IPS-15b (cell line): ENCODE measurements at regions not wholly inside any gene's neighbourhood (a gene's known extent, or its start where the extent isn't known, plus 50 kb on each side); places are given as distances from the start of the nearest gene placed in this dataset.

Experiments used
- H3K27me3 ChIP-seq: one replicate; pipeline ENCODE4 v1.6.1; 2013; ENCODE audit warnings: low read length; ENCODE audit not compliant: control insufficient read depth, insufficient read depth
- H3K36me3 ChIP-seq: one replicate; pipeline ENCODE4 v1.6.1; 2013; ENCODE audit warnings: low read length; ENCODE audit not compliant: control insufficient read depth, insufficient read depth
- H3K4me1 ChIP-seq: one replicate; pipeline ENCODE4 v1.6.1; 2013; ENCODE audit warnings: mild to moderate bottlenecking, low read length; ENCODE audit not compliant: control insufficient read depth, insufficient read depth
- H3K4me3 ChIP-seq: one replicate; pipeline ENCODE4 v1.5.1; 2013; ENCODE audit warnings: low read depth, low read length
- H3K9ac ChIP-seq: one replicate; pipeline ENCODE4 v1.6.1; 2013; ENCODE audit warnings: low read depth, mild to moderate bottlenecking, low read length
- H3K9me3 ChIP-seq: one replicate; pipeline ENCODE4 v1.6.1; 2013; ENCODE audit warnings: mild to moderate bottlenecking, low read length; ENCODE audit not compliant: control insufficient read depth, insufficient read depth

DNA sequence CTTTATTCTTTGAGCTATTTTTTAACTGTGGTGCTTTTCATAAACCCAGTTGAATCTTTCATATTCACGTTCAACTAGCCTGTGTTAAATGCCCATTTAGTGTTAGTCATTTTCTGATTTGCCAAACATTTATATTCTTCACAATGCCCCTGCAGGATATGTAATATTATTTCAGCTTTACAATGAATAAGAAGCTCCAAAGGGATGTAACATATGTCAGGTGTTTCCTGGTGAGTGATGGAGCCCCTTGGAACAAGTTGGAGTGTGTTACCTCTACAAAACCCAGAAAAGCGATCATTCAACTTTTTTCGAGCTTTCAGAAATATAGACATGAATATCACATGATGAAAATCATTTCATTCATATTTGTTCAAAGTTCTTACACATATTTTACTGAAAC is 471.0 kb upstream of the CDH2 start:
- Histone ChIP-seq H3K9ac (no peak overlapping the region), H3K9me3 (no peaks in the 10 kb centered on the region), H3K36me3 (no peaks in the 10 kb centered on the region), H3K4me3 (no peak overlapping the region), H3K27me3 (no peaks in the 10 kb centered on the region), H3K4me1 (peaks cover 2% of the 10 kb centered on the region)

DNA sequence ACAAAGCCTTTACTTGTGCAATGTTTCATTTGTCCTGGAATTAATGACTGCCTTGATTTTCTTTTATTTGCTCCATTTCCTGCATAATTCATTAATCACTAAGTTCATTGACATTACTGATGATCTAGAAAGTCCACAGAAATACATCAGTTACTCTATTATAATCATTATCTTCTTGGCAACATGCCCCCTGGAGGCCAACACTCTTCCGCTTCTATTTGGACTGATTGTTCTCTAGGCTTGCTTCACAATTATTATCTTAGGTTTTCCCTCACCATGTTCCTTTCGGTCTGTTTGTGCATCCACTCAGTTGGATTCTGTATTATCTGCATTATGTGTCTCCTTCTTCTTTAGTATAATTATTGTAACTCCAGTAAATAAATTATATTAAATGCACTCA is 461.0 kb upstream of the CDH2 start:
- Histone ChIP-seq H3K9me3 (no peaks in the 10 kb centered on the region), H3K36me3 (no peaks in the 10 kb centered on the region), H3K4me1 (no peaks in the 10 kb centered on the region), H3K4me3 (no peak overlapping the region), H3K9ac (no peak overlapping the region), H3K27me3 (no peaks in the 10 kb centered on the region)

DNA sequence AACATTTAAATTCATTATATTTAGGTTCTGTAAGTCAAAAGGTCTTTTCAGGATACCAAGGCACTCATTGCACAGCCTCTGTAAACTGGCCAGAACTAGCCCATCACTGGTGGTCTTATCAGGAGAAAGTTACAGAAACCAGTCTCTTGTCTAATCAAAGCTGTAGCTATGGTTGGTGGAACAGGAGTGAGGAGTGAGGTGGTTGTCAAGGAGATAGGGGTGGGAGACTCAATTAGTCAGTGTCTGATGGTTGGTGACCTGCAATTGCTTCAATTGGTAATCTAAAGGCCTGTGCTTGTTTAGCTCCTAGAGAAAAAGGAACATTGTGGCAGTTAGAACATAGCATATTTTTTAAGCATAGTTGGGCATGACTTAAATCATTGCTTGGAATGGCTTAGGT is 458.6 kb upstream of the CDH2 start:
- Histone ChIP-seq H3K4me3 (no peak overlapping the region), H3K27me3 (no peaks in the 10 kb centered on the region), H3K36me3 (no peaks in the 10 kb centered on the region), H3K9me3 (no peaks in the 10 kb centered on the region), H3K4me1 (no peaks in the 10 kb centered on the region), H3K9ac (no peak overlapping the region)

DNA sequence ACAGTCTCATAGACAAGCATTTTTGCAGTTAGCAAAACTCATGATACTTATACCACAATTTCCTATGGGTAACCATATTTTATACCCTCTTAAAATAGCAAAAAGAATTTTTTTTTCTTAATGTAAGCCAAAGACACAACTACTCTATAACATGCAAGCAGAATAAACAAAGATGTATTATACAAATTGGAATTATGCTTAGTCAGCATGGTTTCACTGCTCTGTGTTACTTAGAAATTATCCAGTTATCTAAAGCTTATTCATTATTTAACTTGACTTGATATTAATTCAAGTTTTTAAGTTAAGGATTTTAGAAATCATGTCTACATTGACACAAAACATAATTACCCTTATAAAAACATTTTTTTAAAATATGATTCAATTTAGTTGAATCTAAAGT is 449.8 kb upstream of the CDH2 start:
- Histone ChIP-seq H3K4me1 (no peaks in the 10 kb centered on the region), H3K9me3 (no peaks in the 10 kb centered on the region), H3K27me3 (no peaks in the 10 kb centered on the region), H3K9ac (no peak overlapping the region), H3K4me3 (no peak overlapping the region), H3K36me3 (no peaks in the 10 kb centered on the region)

DNA sequence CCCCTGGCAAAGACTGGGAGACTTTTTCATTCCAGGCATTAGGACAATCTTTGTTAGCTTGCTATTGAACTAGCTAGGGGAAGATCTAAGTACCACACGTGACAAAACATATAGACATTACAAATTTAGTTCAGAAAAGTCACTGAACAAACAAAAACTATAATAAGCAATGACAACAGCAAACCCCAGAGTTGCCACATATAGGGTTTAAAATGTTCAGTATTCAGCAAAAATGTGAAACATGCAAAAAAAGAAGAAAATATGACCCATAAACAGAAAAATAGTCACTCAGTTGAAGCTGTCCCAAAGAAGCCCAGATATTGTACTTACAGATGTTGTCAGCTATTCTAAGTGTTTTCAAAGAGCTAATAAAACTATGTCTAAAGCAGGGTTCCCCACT is 431.1 kb upstream of the CDH2 start:
- Histone ChIP-seq H3K9me3 (no peaks in the 10 kb centered on the region), H3K9ac (no peak overlapping the region), H3K4me3 (no peak overlapping the region), H3K27me3 (no peaks in the 10 kb centered on the region), H3K36me3 (no peaks in the 10 kb centered on the region), H3K4me1 (no peaks in the 10 kb centered on the region)

DNA sequence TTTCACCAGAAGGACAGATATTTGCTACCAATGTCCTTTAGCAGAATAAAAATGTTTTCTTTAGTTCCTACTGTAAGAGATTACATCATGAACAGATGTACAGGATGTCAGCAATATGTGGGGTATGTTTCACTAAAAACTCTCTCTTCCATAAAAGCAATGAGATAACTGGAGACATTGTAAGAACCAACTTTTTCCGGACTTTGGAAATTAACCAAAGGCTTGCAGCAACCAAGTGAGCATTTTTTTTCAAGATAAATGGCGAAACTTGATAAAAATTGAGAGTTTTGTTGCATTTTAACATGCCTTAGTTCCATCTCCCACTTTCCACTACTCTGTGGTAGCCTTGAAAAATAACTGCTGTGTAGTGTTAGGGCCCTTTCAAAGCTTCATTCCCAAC is 429.8 kb upstream of the CDH2 start:
- no peaks in the 10 kb centered on the region for H3K27me3 ChIP-seq
- no peak overlapping the region for H3K9ac ChIP-seq
- H3K4me1 ChIP-seq, result no peaks in the 10 kb centered on the region
- no peaks in the 10 kb centered on the region for H3K9me3 ChIP-seq
- no peak overlapping the region for H3K4me3 ChIP-seq
- H3K36me3 ChIP-seq, result no peaks in the 10 kb centered on the region

DNA sequence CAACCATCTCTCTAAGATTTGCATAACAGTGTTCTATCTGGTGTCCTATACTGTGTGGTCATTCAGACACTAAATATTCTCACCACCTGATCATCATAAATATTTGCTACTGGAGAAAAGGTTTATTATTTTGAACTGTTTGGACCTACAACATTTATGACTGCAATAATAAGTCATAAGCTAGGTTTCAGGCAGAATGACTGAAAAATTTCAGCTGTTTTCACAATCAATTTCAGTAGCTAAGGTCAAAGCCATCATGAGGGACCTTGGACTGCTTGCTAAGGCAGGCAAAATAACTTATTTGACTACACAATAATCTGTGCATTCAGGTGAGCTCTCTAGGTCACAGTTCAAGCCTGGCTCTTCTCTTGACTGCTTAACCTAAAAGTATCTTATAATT is 425.5 kb upstream of the CDH2 start:
- Histone ChIP-seq H3K9me3 (no peaks in the 10 kb centered on the region), H3K27me3 (no peaks in the 10 kb centered on the region), H3K4me1 (no peaks in the 10 kb centered on the region), H3K9ac (no peak overlapping the region), H3K4me3 (no peak overlapping the region), H3K36me3 (no peaks in the 10 kb centered on the region)

DNA sequence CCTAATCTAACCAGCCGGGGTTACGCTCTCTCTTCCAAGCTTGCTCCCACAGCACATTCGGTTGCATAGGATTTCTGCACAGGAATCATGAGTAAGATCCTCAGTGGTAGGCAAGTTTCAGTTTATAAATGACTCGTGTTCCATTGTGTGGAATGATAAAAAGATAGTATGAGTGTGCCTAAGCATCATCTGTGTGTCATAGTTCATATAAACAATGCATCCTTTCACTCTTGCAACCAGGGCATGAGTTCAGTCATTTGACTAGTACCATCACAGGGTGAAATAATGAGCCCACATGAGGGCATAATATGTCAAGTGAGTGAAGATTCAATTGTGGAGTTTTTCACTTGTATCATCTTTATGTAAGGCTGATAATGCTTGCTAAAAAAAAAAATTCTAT is 417.1 kb upstream of the CDH2 start:
- Histone ChIP-seq H3K36me3 (no peaks in the 10 kb centered on the region), H3K27me3 (no peaks in the 10 kb centered on the region), H3K9me3 (no peaks in the 10 kb centered on the region), H3K9ac (no peak overlapping the region), H3K4me3 (no peak overlapping the region), H3K4me1 (no peaks in the 10 kb centered on the region)

DNA sequence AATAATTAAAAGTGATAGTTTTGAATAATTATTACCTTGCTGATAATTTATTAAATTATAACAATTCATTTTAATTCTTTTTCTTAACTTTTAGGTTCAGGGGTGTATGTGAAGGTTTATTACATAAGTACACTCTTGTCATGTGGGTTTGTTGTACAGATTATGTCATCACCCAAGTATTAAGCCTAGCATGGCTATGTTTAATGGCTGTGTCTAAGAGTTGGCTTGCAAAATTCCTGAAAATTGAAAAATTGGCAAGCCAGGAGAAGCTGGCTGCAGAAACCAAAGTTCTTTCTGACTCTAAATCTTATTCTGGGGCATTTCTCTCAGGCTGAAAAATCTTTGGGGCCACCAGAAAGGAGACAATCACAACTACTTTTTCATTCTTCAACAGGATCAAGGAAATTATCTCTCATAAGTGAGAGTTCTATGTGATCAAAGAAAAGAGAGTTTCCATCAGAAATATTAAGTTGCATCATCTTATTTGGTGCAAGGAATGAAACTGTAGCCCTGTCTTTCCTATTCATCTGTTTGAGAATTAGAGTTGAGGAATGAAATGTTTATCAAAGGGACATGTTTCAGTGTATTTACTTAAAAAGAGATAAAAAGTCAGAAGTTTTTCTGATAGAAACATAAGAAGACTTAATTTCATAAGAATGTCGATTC is 412.1 kb upstream of the CDH2 start:
- Histone ChIP-seq H3K9me3 (no peaks in the 10 kb centered on the region), H3K4me1 (peaks cover 3% of the 10 kb centered on the region), H3K27me3 (no peaks in the 10 kb centered on the region), H3K4me3 (no peak overlapping the region), H3K36me3 (no peaks in the 10 kb centered on the region), H3K9ac (no peak overlapping the region)

DNA sequence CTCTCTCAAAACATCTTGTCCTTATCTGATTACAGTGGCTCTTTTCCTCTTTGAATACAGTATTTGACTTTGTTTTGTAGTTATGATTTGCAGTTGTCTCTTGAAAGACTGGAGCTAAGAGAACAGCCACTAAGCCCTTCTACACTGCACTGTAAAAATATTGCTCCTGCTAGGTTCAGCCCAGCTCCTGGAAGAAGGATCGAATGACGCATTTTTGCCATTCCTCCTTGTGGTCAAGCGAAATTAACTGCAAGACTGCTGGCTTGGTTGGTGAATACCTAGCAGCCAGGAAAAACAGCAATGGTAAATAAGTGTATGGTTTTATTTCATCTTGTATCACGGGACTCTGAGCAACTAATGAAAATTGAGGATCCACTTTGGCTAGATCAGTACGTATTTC is 407.8 kb upstream of the CDH2 start:
- Histone ChIP-seq H3K9ac (no peak overlapping the region), H3K4me3 (no peak overlapping the region), H3K36me3 (no peaks in the 10 kb centered on the region), H3K4me1 (peaks cover 9% of the 10 kb centered on the region), H3K9me3 (no peaks in the 10 kb centered on the region), H3K27me3 (no peaks in the 10 kb centered on the region)

DNA sequence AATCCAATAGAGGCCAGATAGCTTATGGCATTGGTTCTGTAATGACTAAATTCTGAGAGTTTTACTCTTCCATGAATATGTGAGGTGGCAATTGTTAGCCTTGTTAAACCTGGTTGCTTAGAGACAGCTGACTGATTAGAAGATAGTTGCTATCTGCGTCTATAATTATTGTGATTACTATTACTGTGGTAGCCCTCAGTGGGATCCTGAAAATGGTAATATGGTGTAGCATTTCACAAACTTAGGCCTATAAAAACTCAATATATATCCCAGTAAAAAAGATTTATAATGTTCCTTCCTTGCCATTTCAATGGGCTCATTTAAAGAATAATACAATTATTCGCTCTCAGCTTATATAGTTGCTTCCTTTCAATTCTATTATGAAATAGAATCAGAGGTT is 405.8 kb upstream of the CDH2 start:
- no peaks in the 10 kb centered on the region for H3K9me3 ChIP-seq
- H3K9ac ChIP-seq, result no peak overlapping the region
- H3K4me1 ChIP-seq, result peaks cover 9% of the 10 kb centered on the region
- H3K27me3 ChIP-seq, result no peaks in the 10 kb centered on the region
- no peak overlapping the region for H3K4me3 ChIP-seq
- no peaks in the 10 kb centered on the region for H3K36me3 ChIP-seq

DNA sequence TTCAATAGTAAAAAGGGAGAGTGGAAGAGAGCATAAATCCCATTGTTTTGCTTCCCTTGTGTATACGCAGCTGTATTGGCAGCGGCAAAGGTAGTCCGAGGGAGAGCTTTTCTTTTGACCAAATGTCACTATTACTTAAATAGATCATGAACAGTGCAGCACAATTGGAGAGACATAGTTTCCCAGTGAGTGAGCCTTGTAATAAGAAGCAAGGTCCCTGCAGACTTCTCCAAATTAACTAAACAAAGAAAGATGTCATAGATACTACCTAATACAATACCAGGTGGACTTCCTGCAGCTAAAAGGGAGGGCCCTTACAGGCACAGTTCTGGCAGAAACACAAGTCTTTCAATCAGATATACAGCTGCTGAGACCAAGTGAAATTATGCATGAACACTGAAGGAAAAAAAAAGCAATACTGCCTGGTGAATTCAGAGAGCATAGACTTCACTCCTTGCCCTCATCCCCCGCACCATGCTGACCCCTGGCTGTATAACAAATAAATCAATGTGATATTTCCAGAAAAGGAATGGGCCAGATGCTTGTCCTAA is 404.7 kb upstream of the CDH2 start:
- no peaks in the 10 kb centered on the region for H3K27me3 ChIP-seq
- no peaks in the 10 kb centered on the region for H3K36me3 ChIP-seq
- H3K9ac ChIP-seq, result no peak overlapping the region

More for the DNA sequence above, 404.7 kb upstream of the CDH2 start:
- H3K4me1 ChIP-seq, result peaks cover 9% of the 10 kb centered on the region
- no peak overlapping the region for H3K4me3 ChIP-seq
- H3K9me3 ChIP-seq, result no peaks in the 10 kb centered on the region
